A673 (cell line): ENCODE measurements at regions not wholly inside any gene's neighbourhood (a gene's known extent, or its start where the extent isn't known, plus 50 kb on each side); places are given as distances from the start of the nearest gene placed in this dataset.

ENCODE experiments used
- BruUV-seq: library from RNA; stranded (reverse); fragments of 400-500 nt; replicated peaks from 2 replicates; lab custom pipeline; 2021; lab: Mats Ljungman, UMichigan
- CTCF ChIA-PET: fragments of 300-600 bp; sonication (Branson Sonifier 250); formaldehyde crosslinking; loops from one replicate; lab custom pipeline; 2022; ENCODE audit warnings: antibody characterized with exemption; lab: Charles Lee
- POLR2A ChIA-PET: fragments of 300-600 bp; sonication (Branson Sonifier 250); formaldehyde crosslinking; loops from one replicate; lab custom pipeline; 2022; ENCODE audit warnings: antibody characterized with exemption; ENCODE audit not compliant: low non-redundant PET; lab: Charles Lee
- DNase-seq: peaks from one replicate; pipeline ENCODE4 v3.0.0-alpha.2; 2015; ENCODE audit warnings: low spot score
- H3K27ac ChIP-seq: fragments of 200-600 bp; sonication (generic); 2 replicates; pipeline ENCODE4 v1.5.1; 2016; ENCODE audit warnings: mixed run types, low read depth, mild to moderate bottlenecking, mixed read lengths, antibody characterized with exemption, low read length; ENCODE audit not compliant: poor library complexity, severe bottlenecking
- H3K27me3 ChIP-seq: fragments of 200-600 bp; sonication (generic); replicated peaks from 2 replicates; pipeline ENCODE4 v1.6.1; 2017; ENCODE audit warnings: mixed run types, low read depth, mild to moderate bottlenecking, mixed read lengths, antibody characterized with exemption, low read length; ENCODE audit not compliant: insufficient read depth, poor library complexity
- H3K36me3 ChIP-seq: fragments of 200-600 bp; sonication (generic); 2 replicates; pipeline ENCODE4 v1.6.1; 2016; ENCODE audit warnings: mixed run types, mild to moderate bottlenecking, mixed read lengths, antibody characterized with exemption, low read length; ENCODE audit not compliant: insufficient read depth, poor library complexity, severe bottlenecking
- H3K4me1 ChIP-seq: fragments of 200-600 bp; sonication (generic); 2 replicates; pipeline ENCODE4 v1.6.1; 2017; ENCODE audit warnings: mixed run types, mild to moderate bottlenecking, mixed read lengths, antibody characterized with exemption, low read length; ENCODE audit not compliant: insufficient read depth, poor library complexity, severe bottlenecking
- H3K4me3 ChIP-seq: fragments of 200-600 bp; sonication (generic); 2 replicates; pipeline ENCODE4 v1.5.1; 2016; ENCODE audit warnings: low read depth, mixed run types, mild to moderate bottlenecking, mixed read lengths, low read length; ENCODE audit not compliant: poor library complexity, severe bottlenecking
- H3K9me3 ChIP-seq: fragments of 200-600 bp; sonication (generic); 2 replicates; pipeline ENCODE4 v1.6.1; 2016; ENCODE audit warnings: mixed run types, low read depth, mild to moderate bottlenecking, mixed read lengths, antibody characterized with exemption, low read length; ENCODE audit not compliant: poor library complexity, severe bottlenecking
- CTCF ChIP-seq: fragments of 300-800, 200-600 bp; sonication (generic); conservative IDR thresholded peaks from 2 replicates; pipeline ENCODE4 v1.5.1; 2017; ENCODE audit warnings: low read depth, mild to moderate bottlenecking, antibody characterized with exemption, low read length, moderate library complexity, mixed read lengths
- EZH2 ChIP-seq: fragments of 200-600 bp; sonication (generic); IDR thresholded peaks from 2 replicates; pipeline ENCODE4 v1.6.1; 2017; ENCODE audit warnings: borderline replicate concordance, low read depth, mild to moderate bottlenecking, mixed read lengths, antibody characterized with exemption, low read length; ENCODE audit not compliant: poor library complexity, severe bottlenecking
- intact Hi-C: fragments of 100-400 bp; cut with micrococcal nuclease; formaldehyde crosslinking; loops from one replicate; pipeline ENCODE4 v1.10.0; 2022; ENCODE audit not compliant: unreplicated experiment

GRCh38 chr2:21223618-21224017 lies 99.8 kb downstream of the TDRD15 start:
- no TSS peak for BruUV-seq
- H3K36me3 ChIP-seq: no peaks in the 10 kb centered on the region
- ChIA-PET POLR2A (no interaction called here), CTCF (no interaction called here)
- no peak for DNase-seq
- H3K27ac ChIP-seq: no peak overlapping the region
- H3K9me3 ChIP-seq: no peaks in the 10 kb centered on the region
- intact Hi-C loops: no loop called here
- H3K4me1 ChIP-seq: no peaks in the 10 kb centered on the region
- no peak overlapping the region for H3K4me3 ChIP-seq
- H3K27me3 ChIP-seq: peaks cover 14% of the 10 kb centered on the region
- TF ChIP-seq CTCF: no peak
- no peak for TF ChIP-seq EZH2

- ChIA-PET POLR2A (no interaction called here), CTCF (no interaction called here)
- no peak overlapping the region for H3K27ac ChIP-seq
- TF ChIP-seq CTCF (no peak), EZH2 (no peak)
- H3K4me1 ChIP-seq: no peaks in the 10 kb centered on the region
- intact Hi-C loops: no loop called here
- no peak overlapping the region for H3K4me3 ChIP-seq
- H3K9me3 ChIP-seq: no peaks in the 10 kb centered on the region
- no peaks in the 10 kb centered on the region for H3K36me3 ChIP-seq
- BruUV-seq: no TSS peak
- H3K27me3 ChIP-seq: no peaks in the 10 kb centered on the region
- no peak for DNase-seq
Observed at GRCh38 chr2:21228041-21228895, 104.5 kb downstream of the TDRD15 start.

- intact Hi-C loops: no loop called here
- ChIA-PET POLR2A (no interaction called here), CTCF (no interaction called here)
Observed at GRCh38 chr2:21229302-21229701, 105.5 kb downstream of the TDRD15 start.

More at GRCh38 chr2:21229302-21229701, 105.5 kb downstream of the TDRD15 start:
- TF ChIP-seq CTCF: no peak
- no peak for TF ChIP-seq EZH2
- H3K36me3 ChIP-seq: no peaks in the 10 kb centered on the region
- no peaks in the 10 kb centered on the region for H3K27me3 ChIP-seq
- no peak overlapping the region for H3K27ac ChIP-seq
- BruUV-seq: no TSS peak
- DNase-seq: no peak
- no peaks in the 10 kb centered on the region for H3K9me3 ChIP-seq
- no peaks in the 10 kb centered on the region for H3K4me1 ChIP-seq
- no peak overlapping the region for H3K4me3 ChIP-seq
